GM12872 (cell line): ENCODE measurements at regions not wholly inside any gene's neighbourhood (a gene's known extent, or its start where the extent isn't known, plus 50 kb on each side); places are given as distances from the start of the nearest gene placed in this dataset.

Experiments used
- CTCF ChIP-seq: IDR thresholded peaks from 3 replicates; pipeline ENCODE4 v1.5.1; 2011; ENCODE audit warnings: low read depth, mild to moderate bottlenecking, low read length, moderate library complexity; ENCODE audit not compliant: insufficient read depth

DNA sequence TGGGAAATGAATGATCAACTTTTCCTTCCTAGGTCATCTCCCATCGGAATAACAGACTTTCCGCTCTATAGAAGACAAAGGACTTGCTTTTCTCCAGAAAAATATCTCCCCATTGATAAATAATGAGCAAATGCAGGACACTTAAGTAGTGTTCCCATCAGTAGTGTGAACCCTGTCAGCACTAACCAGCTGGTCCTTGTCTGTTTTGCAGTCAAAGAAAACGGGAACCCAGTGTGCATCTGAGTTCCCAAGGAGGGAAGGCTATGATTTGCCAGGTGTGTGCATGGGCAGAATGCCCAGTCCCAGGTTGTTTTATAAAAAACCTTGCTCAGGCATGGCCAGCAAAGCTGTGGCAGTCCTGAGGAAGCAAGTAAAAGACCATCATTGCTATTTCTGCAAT is 256.5 kb upstream of the HMGA2 start:
- no peak for TF ChIP-seq CTCF

DNA sequence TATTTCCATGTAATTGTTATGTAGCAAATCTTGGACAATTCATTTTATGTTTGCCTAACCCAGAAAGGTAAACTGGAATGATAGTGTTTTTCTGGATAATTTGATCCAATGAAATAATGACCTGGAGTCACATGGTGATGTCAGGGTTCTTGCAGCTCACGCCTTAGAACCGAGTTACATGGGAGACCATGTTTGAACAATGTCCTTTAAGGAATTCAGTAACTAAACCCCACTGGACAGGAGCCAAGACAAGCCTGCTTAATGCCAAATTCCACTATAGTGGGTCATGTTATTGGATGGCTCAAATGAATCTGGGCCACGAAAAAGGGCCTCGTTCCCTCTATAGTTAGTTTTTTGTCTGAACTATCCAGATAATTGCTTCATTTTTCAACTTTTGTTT is 255.8 kb upstream of the HMGA2 start:
- TF ChIP-seq CTCF: no peak

DNA sequence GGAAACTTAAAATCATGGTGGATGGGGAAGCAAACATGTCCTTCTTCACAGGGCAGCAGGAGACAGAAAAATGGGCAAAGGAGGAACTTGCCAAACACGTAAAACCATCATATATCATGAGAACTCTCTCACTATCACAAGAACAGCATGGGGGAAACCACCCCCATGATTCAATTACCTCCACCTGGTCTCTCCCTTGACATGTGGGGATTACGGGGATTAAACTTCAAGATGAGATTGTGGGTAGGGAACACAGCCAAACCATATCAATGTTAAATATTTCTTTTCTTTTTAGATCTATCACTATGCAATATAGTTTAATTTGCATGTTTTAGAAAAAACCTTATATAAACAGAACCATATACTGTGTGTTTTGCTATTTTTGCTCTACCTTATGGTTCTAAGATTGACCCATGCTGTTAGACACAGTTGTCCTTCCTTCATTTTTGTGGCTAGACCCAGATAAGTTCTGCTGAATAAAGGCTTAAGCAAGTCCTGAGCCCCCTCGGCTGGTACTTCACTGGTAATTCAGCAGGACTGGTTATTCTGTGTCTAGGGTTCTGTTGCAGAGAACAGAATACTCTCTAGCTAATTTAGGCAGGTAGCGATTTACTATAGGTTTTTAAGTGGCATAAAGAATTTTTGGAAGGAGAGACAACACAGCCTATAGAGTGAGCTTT is 253.7 kb upstream of the HMGA2 start:
- no peak for TF ChIP-seq CTCF

DNA sequence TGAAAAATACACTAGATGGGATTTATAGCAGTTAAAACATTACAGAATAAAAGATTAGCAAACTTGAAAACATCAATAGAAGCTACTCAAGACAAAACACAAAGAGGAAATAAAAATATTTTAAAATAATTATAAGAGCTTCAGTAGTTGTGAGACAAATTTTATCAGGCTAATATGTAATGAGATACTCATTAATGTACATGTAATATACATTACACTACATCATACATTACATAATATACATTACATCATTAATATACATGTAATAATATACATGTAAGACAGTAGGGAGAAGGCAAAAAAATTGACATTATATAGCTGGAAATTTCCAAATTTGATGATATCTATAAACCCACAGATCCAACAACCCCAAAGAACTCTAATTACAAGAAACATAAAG is 249.4 kb upstream of the HMGA2 start:
- TF ChIP-seq CTCF: no peak

GRCh38 chr12:65584016-65584415 is 240.3 kb upstream of the HMGA2 start:
- no peak for TF ChIP-seq CTCF

DNA sequence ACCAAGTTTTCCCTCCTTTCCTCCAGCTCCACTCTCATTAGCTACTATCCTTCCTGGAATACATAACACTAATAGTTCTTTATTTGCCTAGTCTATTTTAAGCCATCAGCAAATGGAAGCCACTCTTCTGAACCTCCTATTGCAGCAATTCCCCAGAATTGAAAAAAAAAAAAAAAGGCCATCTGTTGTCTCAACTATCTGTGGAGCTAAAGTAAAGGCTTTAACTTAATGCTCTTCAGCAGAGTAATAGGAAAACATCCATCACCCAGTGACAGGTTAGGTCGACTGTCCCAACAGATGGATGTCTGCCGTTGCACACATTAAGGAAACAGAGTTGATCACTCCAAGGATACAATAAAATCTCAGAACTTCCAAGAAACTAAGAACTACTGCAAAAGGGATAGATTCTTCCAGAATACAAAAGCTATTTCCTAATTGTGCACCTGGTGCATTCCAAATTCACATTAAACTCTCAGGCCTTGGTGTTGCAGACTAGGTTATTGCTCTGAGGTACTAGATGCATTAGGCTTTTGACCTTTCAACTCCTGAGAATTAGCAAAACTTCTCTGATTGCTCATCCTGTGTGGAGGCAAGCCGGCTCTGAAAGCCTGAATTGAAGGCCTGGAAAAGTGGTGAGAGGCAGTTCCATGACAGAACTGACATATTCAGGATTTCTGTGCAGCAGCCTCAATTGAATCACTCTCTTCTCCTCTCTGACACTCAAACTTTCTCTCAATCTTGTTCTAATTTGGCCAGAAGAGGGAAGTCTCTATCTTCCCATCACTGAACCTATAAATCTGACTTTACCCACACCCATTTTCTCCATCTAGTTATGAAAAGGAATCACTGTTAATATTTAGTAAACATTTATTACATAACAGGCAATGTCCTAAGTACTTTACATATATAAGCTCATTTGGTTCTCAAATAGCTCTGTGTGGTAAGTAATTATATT is 238.4 kb upstream of the HMGA2 start:
- no peak for TF ChIP-seq CTCF

- no peak for TF ChIP-seq CTCF
Measured at GRCh38 chr12:65586796-65587195, 237.5 kb upstream of the HMGA2 start.
